K562 (cell line): ENCODE measurements at regions not wholly inside any gene's neighbourhood (a gene's known extent, or its start where the extent isn't known, plus 50 kb on each side); places are given as distances from the start of the nearest gene placed in this dataset.

ENCODE experiments used
- ATAC-seq: fragments of 200-7000 bp; cut with Tn5 transposase; 3 replicates; pipeline ENCODE4 v1.9.1; 2020; ENCODE audit warnings: moderate library complexity
- BruUV-seq: library from RNA; stranded (reverse); fragments of 400-500 nt; replicated peaks from 2 replicates; lab custom pipeline; 2021; lab: Mats Ljungman, UMichigan
- CTCF ChIA-PET: fragments of 300-600 bp; formaldehyde crosslinking; extraction: SDS; loops from one replicate; lab custom pipeline; 2021; ENCODE audit warnings: low intra/inter-chr PET ratio; lab: Yijun Ruan, JAX
- POLR2A ChIA-PET: fragments of 300-600, 350-650 bp; sonication (Branson Sonifier 250); formaldehyde crosslinking; extraction: SDS; loops from one replicate; lab custom pipeline; 2021; ENCODE audit warnings: antibody characterized with exemption, inconsistent platforms; lab: Yijun Ruan, JAX
- DNase-seq, 4 experiments: peaks; one replicate each; pipeline versions ENCODE4 v3.0.0 to v3.0.0-alpha.2; 2011 to 2018; ENCODE audit warnings: low spot score in 3 of 4, mixed read lengths in 3 of 4; ENCODE audit errors: extremely low read depth in 1 of 4
- FAIRE-seq: peaks from 2 replicates; lab custom pipeline; 2011; peaks lifted over from hg19 to GRCh38; lab: Jason Lieb, UNC
- H2AFZ ChIP-seq: 2 replicates; pipeline ENCODE4 v1.6.0; 2011; ENCODE audit warnings: low read depth, low read length, control low read depth, inconsistent platforms
- H3K27ac ChIP-seq: fragments of 200-600 bp; 3 replicates; pipeline ENCODE4 v1.8.0; 2011; ENCODE audit warnings: low read depth, mild to moderate bottlenecking, control low read depth, inconsistent platforms, low read length, moderate library complexity, mixed read lengths; ENCODE audit errors: extremely low read depth
- H3K27me3 ChIP-seq, 2 experiments: fragments of 300-600 bp in 1 of 2; 2 replicates in 1 of 2; 3 replicates in 1 of 2; pipeline versions ENCODE4 v1.6.0 to v1.8.0; 2011; ENCODE audit warnings: inconsistent platforms in 2 of 2, low read length in 2 of 2, mild to moderate bottlenecking in 1 of 2, mixed read lengths in 1 of 2, moderate library complexity in 1 of 2; ENCODE audit not compliant: control insufficient read depth in 2 of 2, insufficient read depth in 2 of 2
- H3K36me3 ChIP-seq: fragments of 300-600 bp; 3 replicates; pipeline ENCODE4 v1.8.0; 2011; ENCODE audit warnings: mild to moderate bottlenecking, low read length, inconsistent platforms; ENCODE audit not compliant: control insufficient read depth, insufficient read depth
- H3K4me1 ChIP-seq, 2 experiments: fragments of 200-600 bp in 1 of 2; replicated peaks in 1 of 2; 2 replicates in 1 of 2; 3 replicates in 1 of 2; pipeline versions ENCODE4 v1.5.1 to v1.8.0; 2011; ENCODE audit warnings: inconsistent platforms in 2 of 2, low read length in 2 of 2, mild to moderate bottlenecking in 1 of 2, mixed read lengths in 1 of 2, moderate library complexity in 1 of 2; ENCODE audit not compliant: control insufficient read depth in 2 of 2, insufficient read depth in 2 of 2
- H3K4me2 ChIP-seq: 2 replicates; pipeline ENCODE4 v1.6.1; 2011; ENCODE audit warnings: low read length, control low read depth, inconsistent platforms, mixed read lengths; ENCODE audit not compliant: insufficient read depth
- H3K4me3 ChIP-seq: fragments of 200-600 bp; sonication (generic), shearing (Covaris generic); 2 replicates; pipeline ENCODE4 v1.5.1; 2016; ENCODE audit warnings: control low read depth, inconsistent platforms
- H3K79me2 ChIP-seq: fragments of 200-600 bp; 3 replicates; pipeline ENCODE4 v1.8.0; 2011; ENCODE audit warnings: low read length, inconsistent platforms; ENCODE audit not compliant: control insufficient read depth, insufficient read depth
- H3K9ac ChIP-seq, 2 experiments: 2 replicates each; pipeline versions ENCODE4 v1.6.0 to v1.6.1; 2011; ENCODE audit warnings: low read depth in 2 of 2, low read length in 2 of 2, control low read depth in 1 of 2, inconsistent platforms in 1 of 2, mild to moderate bottlenecking in 1 of 2, mixed read lengths in 1 of 2; ENCODE audit not compliant: insufficient read depth in 1 of 2
- H3K9me1 ChIP-seq: one replicate; pipeline ENCODE4 v1.6.0; 2011; ENCODE audit warnings: inconsistent platforms, mild to moderate bottlenecking, low read length, moderate library complexity; ENCODE audit not compliant: control insufficient read depth, insufficient read depth
- H3K9me3 ChIP-seq: replicated peaks from 2 replicates; pipeline ENCODE4 v1.5.1; 2011; ENCODE audit warnings: low read depth, low read length, inconsistent platforms; ENCODE audit not compliant: control insufficient read depth, insufficient read depth
- H4K20me1 ChIP-seq: replicated peaks from 2 replicates; pipeline ENCODE4 v1.6.1; 2011; ENCODE audit warnings: low read length, inconsistent platforms, mixed read lengths; ENCODE audit not compliant: control insufficient read depth, insufficient read depth
- ATF1 ChIP-seq, 2 experiments: fragments of 450-650 bp in 1 of 2; IDR thresholded peaks; 2 replicates each; pipeline ENCODE4 v1.6.1; 2016; ENCODE audit warnings: missing compliant biosample characterization in 1 of 2, missing genetic modification characterization in 1 of 2
- CBFA2T2 ChIP-seq: fragments of 450-650 bp; conservative IDR thresholded peaks from 2 replicates; pipeline ENCODE4 v1.6.1; 2017; ENCODE audit warnings: mild to moderate bottlenecking
- FOXP4 ChIP-seq: sonication (generic); formaldehyde crosslinking; IDR thresholded peaks from 2 replicates; pipeline ENCODE4 v1.8.0; 2022; ENCODE audit warnings: mild to moderate bottlenecking, missing genetic modification reagents, borderline replicate concordance
- KLF16 ChIP-seq: IDR thresholded peaks from 2 replicates; pipeline ENCODE4 v1.6.1; 2016; ENCODE audit warnings: antibody characterized with exemption
- MCM3 ChIP-seq: fragments of 450-650 bp; IDR thresholded peaks from 2 replicates; pipeline ENCODE4 v1.6.1; 2016
- MECOM ChIP-seq: fragments of 250-450 bp; sonication (Bioruptor Pico); IDR thresholded peaks from 2 replicates; pipeline ENCODE4 v1.8.0; 2022; ENCODE audit warnings: inconsistent platforms
- NCOA6 ChIP-seq: fragments of 450-650 bp; IDR thresholded peaks from 2 replicates; pipeline ENCODE4 v1.6.1; 2017; ENCODE audit warnings: mild to moderate bottlenecking
- PHF20 ChIP-seq: fragments of 450-650 bp; IDR thresholded peaks from 2 replicates; pipeline ENCODE4 v1.6.1; 2018; ENCODE audit not compliant: partially characterized antibody
- POLR3G ChIP-seq: IDR thresholded peaks from 2 replicates; pipeline ENCODE4 v1.6.1; 2011; ENCODE audit not compliant: insufficient read length, insufficient replicate concordance; ENCODE audit errors: extremely low read depth
- PYGO2 ChIP-seq: fragments of 450-650 bp; IDR thresholded peaks from 2 replicates; pipeline ENCODE4 v1.6.1; 2016; ENCODE audit warnings: mild to moderate bottlenecking, missing genetic modification characterization, moderate library complexity, missing compliant biosample characterization
- RBM25 ChIP-seq: fragments of 200-400 bp; formaldehyde crosslinking; IDR thresholded peaks from 2 replicates; pipeline ENCODE4 v1.6.1; 2018; ENCODE audit warnings: low read length, low read depth, moderate library complexity; ENCODE audit not compliant: severe bottlenecking
- ZC3H8 ChIP-seq: fragments of 450-650 bp; IDR thresholded peaks from 2 replicates; pipeline ENCODE4 v1.6.1; 2017
- ZNF444 ChIP-seq: fragments of 250-450 bp; sonication (Bioruptor Pico); IDR thresholded peaks from 2 replicates; pipeline ENCODE4 v1.4.0; 2020; ENCODE audit warnings: mild to moderate bottlenecking, moderate library complexity
- WGBS: fragments of 100-300 bp; shearing (Covaris generic); methylation state at CpG from one replicate; pipeline ENCODE4 v1.1.6; 2016; ENCODE audit warnings: low coverage, mixed read lengths; ENCODE audit not compliant: insufficient coverage; ENCODE audit errors: missing lambda C conversion rate; 5-methylcytosine and 5-hydroxymethylcytosine counted together
- in situ Hi-C: fragments of 300-500 bp; cut with MboI; formaldehyde crosslinking; loops from 4 replicates; pipeline ENCODE4 v1.15.0; 2018; ENCODE audit warnings: inconsistent platforms, mixed read lengths
- intact Hi-C: fragments of 100-400 bp; cut with micrococcal nuclease; formaldehyde crosslinking; loops from 2 replicates; pipeline ENCODE4 v1.14.2; 2022
- TF ChIP-seq, protein P1 (sequence below): IDR thresholded peaks from 3 replicates; pipeline ENCODE4 v1.6.1; 2011; ENCODE audit warnings: borderline replicate concordance, mild to moderate bottlenecking; ENCODE audit not compliant: insufficient read length, insufficient read depth

DNA sequence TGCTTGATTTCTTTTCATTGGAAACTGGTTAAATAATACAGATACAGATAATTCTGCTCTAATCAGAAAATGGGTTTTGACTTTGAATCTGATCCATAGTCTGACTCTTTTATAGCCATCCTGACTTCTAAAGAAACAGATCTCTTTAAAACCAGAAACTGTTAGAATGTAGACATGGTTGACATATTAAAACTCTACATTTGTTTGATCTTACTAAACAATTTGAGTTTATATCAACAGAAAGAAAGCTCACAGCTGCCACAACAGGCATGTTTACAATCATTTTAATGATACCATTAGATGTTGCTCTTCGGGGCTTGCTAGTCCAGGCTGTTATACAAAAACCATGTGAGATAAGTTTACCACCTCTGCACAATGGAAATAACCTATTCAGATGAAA lies 193.0 kb upstream of the SEMA3A start:
- no peak for FAIRE-seq
- Histone ChIP-seq H3K4me3 (no peak overlapping the region), H3K4me2 (no peak overlapping the region), H3K27me3 (no peaks in the 10 kb centered on the region), H4K20me1 (no peaks in the 10 kb centered on the region), H2AFZ (no peak overlapping the region), H3K36me3 (no peaks in the 10 kb centered on the region), H3K27ac (no peak overlapping the region), H3K9ac (no peak overlapping the region), H3K9me1 (no peaks in the 10 kb centered on the region), H3K4me1 (no peaks in the 10 kb centered on the region), H3K9me3 (no peaks in the 10 kb centered on the region), H3K79me2 (no peaks in the 10 kb centered on the region)
- in situ Hi-C loops: no loop called here
- WGBS: 0% methylated on average over 1 of the region's 1 CpG
- DNase-seq: no peak
- POLR2A ChIA-PET: no interaction called here
- no TSS peak for BruUV-seq
- no peak for TF ChIP-seq ATF1 (CRISPR knock-in tag; IDR thresholded peaks at IDR 0.05)
- TF ChIP-seq ATF1 (tag; IDR thresholded peaks at IDR 0.05): no peak
- TF ChIP-seq MECOM (CRISPR knock-in tag): no peak
- no peak for TF ChIP-seq RBM25
- TF ChIP-seq MCM3: no peak
- no peak for ATAC-seq
- intact Hi-C loops: no loop called here
- CTCF ChIA-PET: no interaction called here

- ChIA-PET POLR2A (no interaction called here), CTCF (no interaction called here)
- in situ Hi-C loops (no loop called here), intact Hi-C loops (no loop called here)
- DNase-seq: no peak
- Histone ChIP-seq H3K36me3 (no peaks in the 10 kb centered on the region), H3K4me2 (no peak overlapping the region), H3K27ac (no peak overlapping the region), H3K9ac (no peak overlapping the region), H3K9me1 (no peaks in the 10 kb centered on the region), H3K79me2 (no peaks in the 10 kb centered on the region), H2AFZ (no peak overlapping the region), H3K27me3 (no peaks in the 10 kb centered on the region), H3K9me3 (no peaks in the 10 kb centered on the region), H3K4me1 (no peaks in the 10 kb centered on the region), H3K4me3 (no peak overlapping the region), H4K20me1 (no peaks in the 10 kb centered on the region)
- TF ChIP-seq CBFA2T2: no peak
- no peak for TF ChIP-seq FOXP4 (CRISPR knock-in tag)
- TF ChIP-seq POLR3G: no peak
- TF ChIP-seq ZNF444: no peak
- no peak for TF ChIP-seq NCOA6
- TF ChIP-seq, protein P1, sequence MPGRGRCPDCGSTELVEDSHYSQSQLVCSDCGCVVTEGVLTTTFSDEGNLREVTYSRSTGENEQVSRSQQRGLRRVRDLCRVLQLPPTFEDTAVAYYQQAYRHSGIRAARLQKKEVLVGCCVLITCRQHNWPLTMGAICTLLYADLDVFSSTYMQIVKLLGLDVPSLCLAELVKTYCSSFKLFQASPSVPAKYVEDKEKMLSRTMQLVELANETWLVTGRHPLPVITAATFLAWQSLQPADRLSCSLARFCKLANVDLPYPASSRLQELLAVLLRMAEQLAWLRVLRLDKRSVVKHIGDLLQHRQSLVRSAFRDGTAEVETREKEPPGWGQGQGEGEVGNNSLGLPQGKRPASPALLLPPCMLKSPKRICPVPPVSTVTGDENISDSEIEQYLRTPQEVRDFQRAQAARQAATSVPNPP: no peak
- TF ChIP-seq PHF20: no peak
- TF ChIP-seq ATF1 (CRISPR knock-in tag; IDR thresholded peaks at IDR 0.05): no peak
- no peak for TF ChIP-seq ATF1 (tag; IDR thresholded peaks at IDR 0.05)
- TF ChIP-seq KLF16: no peak
- TF ChIP-seq ZC3H8: no peak
- no peak for TF ChIP-seq PYGO2 (tag)
- FAIRE-seq: no peak
- BruUV-seq: no TSS peak
- ATAC-seq: no peak
- 5% methylated on average over 1 of the region's 1 CpG for WGBS
Measured at GRCh38 chr7:84384417-84384816, 189.8 kb upstream of the SEMA3A start.
